Neural cell (in vitro differentiated cells): ENCODE measurements at regions not wholly inside any gene's neighbourhood (a gene's known extent, or its start where the extent isn't known, plus 50 kb on each side); places are given as distances from the start of the nearest gene placed in this dataset.

ENCODE experiments used
- H2AFZ ChIP-seq: fragments of 200-600, 300-800 bp; sonication (generic), shearing (Covaris generic); 2 replicates; pipeline ENCODE4 v1.6.0; 2014; ENCODE audit warnings: low read depth, mild to moderate bottlenecking, antibody characterized with exemption, low read length, moderate library complexity
- H3F3A ChIP-seq: fragments of 200-600 bp; shearing (Covaris generic); 2 replicates; pipeline ENCODE4 v1.6.1; 2016; ENCODE audit warnings: mild to moderate bottlenecking, moderate library complexity, mixed read lengths, antibody characterized with exemption, low read length; ENCODE audit not compliant: insufficient read depth, poor library complexity, severe bottlenecking
- H3K27ac ChIP-seq: fragments of 200-600, 300-800 bp; sonication (generic), shearing (Covaris generic); 2 replicates; pipeline ENCODE4 v1.5.1; 2014; ENCODE audit warnings: mild to moderate bottlenecking, low read length, moderate library complexity
- H3K27me3 ChIP-seq: fragments of 300-800, 200-600 bp; sonication (generic), shearing (Covaris generic); 2 replicates; pipeline ENCODE4 v1.6.0; 2014; ENCODE audit warnings: mild to moderate bottlenecking, low read depth, low read length, moderate library complexity; ENCODE audit not compliant: insufficient read depth
- H3K36me3 ChIP-seq: fragments of 300-800, 200-600 bp; sonication (generic), shearing (Covaris generic); 2 replicates; pipeline ENCODE4 v1.5.1; 2014; ENCODE audit warnings: mild to moderate bottlenecking, antibody characterized with exemption, low read length, moderate library complexity; ENCODE audit not compliant: insufficient read depth
- H3K4me2 ChIP-seq: fragments of 300-800, 200-600 bp; sonication (generic), shearing (Covaris generic); 2 replicates; pipeline ENCODE4 v1.6.0; 2014; ENCODE audit warnings: mild to moderate bottlenecking, low read length
- H3K4me3 ChIP-seq: fragments of 300-800, 200-600 bp; sonication (generic), shearing (Covaris generic); 2 replicates; pipeline ENCODE4 v1.5.1; 2014; ENCODE audit warnings: mild to moderate bottlenecking, low read length, moderate library complexity
- H3K79me2 ChIP-seq: fragments of 200-600 bp; shearing (Covaris generic); replicated peaks from 2 replicates; pipeline ENCODE4 v1.6.0; 2014; ENCODE audit warnings: mild to moderate bottlenecking, low read length, moderate library complexity; ENCODE audit not compliant: insufficient read depth
- H3K9ac ChIP-seq: fragments of 300-800, 200-600 bp; sonication (generic), shearing (Covaris generic); 2 replicates; pipeline ENCODE4 v1.6.1; 2016; ENCODE audit warnings: mild to moderate bottlenecking, low read length, mixed read lengths
- H3K9me2 ChIP-seq: fragments of 200-600 bp; shearing (Covaris generic); 2 replicates; pipeline ENCODE4 v1.6.1; 2016; ENCODE audit warnings: mild to moderate bottlenecking, low read length, mixed read lengths; ENCODE audit not compliant: insufficient read depth
- H3K9me3 ChIP-seq: fragments of 200-600, 300-800 bp; sonication (generic), shearing (Covaris generic); 2 replicates; pipeline ENCODE4 v1.6.1; 2016; ENCODE audit warnings: mild to moderate bottlenecking, mixed run types, low read length, moderate library complexity, mixed read lengths
- H4K20me1 ChIP-seq: fragments of 200-600 bp; shearing (Covaris generic); 2 replicates; pipeline ENCODE4 v1.6.1; 2016; ENCODE audit warnings: mild to moderate bottlenecking, mixed run types; ENCODE audit not compliant: insufficient read depth
- EP300 ChIP-seq: fragments of 450-650 bp; conservative IDR thresholded peaks from 2 replicates; pipeline ENCODE4 v1.6.1; 2014; ENCODE audit warnings: antibody characterized with exemption, mild to moderate bottlenecking, moderate library complexity; ENCODE audit not compliant: poor library complexity, severe bottlenecking
- EZH2 ChIP-seq: fragments of 200-600, 300-800 bp; shearing (Covaris generic), sonication (generic); IDR thresholded peaks from 2 replicates; pipeline ENCODE4 v1.6.1; 2014; ENCODE audit warnings: antibody characterized with exemption, low read length, borderline replicate concordance, mild to moderate bottlenecking; ENCODE audit not compliant: insufficient read depth, poor library complexity, severe bottlenecking
- MXI1 ChIP-seq: fragments of 450-650 bp; conservative IDR thresholded peaks from 2 replicates; pipeline ENCODE4 v1.6.1; 2014; ENCODE audit warnings: antibody characterized with exemption, mild to moderate bottlenecking; ENCODE audit not compliant: poor library complexity, severe bottlenecking
- POLR2AphosphoS5 ChIP-seq: IDR thresholded peaks from 2 replicates; pipeline ENCODE4 v1.6.1; 2012
- RAD21 ChIP-seq: fragments of 450-650 bp; conservative IDR thresholded peaks from 2 replicates; pipeline ENCODE4 v1.6.1; 2014; ENCODE audit warnings: antibody characterized with exemption, mild to moderate bottlenecking, moderate library complexity
- REST ChIP-seq: IDR thresholded peaks from 2 replicates; pipeline ENCODE4 v1.6.1; 2012; ENCODE audit warnings: borderline replicate concordance
- SMC3 ChIP-seq: fragments of 450-650 bp; conservative IDR thresholded peaks from 2 replicates; pipeline ENCODE4 v1.6.1; 2014; ENCODE audit warnings: antibody characterized with exemption, mild to moderate bottlenecking, moderate library complexity; ENCODE audit not compliant: poor library complexity
- TAF1 ChIP-seq: IDR thresholded peaks from 2 replicates; pipeline ENCODE4 v1.6.1; 2012; ENCODE audit warnings: low read depth
- TF ChIP-seq, protein P1 (sequence below): fragments of 450-650 bp; IDR thresholded peaks from 2 replicates; pipeline ENCODE4 v1.5.1; 2014; ENCODE audit warnings: antibody characterized with exemption, mild to moderate bottlenecking, moderate library complexity; ENCODE audit not compliant: poor library complexity, severe bottlenecking

DNA sequence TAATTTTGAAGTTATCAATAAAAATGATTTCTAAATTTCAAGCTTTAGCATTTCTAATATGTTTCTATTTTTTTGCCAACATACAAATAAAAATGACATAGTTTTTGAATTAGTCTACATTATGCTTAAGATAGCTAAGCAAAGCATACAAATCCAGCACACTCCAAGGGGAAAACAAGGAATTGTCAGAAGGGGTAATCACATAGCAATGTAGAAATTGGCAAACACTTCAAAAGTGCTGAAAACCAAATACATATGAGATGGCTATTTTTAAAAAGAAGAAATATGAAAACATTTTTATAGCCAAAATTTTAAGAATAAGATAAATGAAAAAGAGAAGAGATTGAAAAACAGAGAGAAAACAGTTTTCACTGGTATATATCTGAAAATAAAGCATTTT is 308.0 kb downstream of the SLC6A15 start:
- H3K4me2 ChIP-seq, result no peak overlapping the region
- H3K27me3 ChIP-seq, result no peaks in the 10 kb centered on the region
- TF ChIP-seq POLR2AphosphoS5, result no peak
- no peak for TF ChIP-seq REST
- TF ChIP-seq, protein P1, sequence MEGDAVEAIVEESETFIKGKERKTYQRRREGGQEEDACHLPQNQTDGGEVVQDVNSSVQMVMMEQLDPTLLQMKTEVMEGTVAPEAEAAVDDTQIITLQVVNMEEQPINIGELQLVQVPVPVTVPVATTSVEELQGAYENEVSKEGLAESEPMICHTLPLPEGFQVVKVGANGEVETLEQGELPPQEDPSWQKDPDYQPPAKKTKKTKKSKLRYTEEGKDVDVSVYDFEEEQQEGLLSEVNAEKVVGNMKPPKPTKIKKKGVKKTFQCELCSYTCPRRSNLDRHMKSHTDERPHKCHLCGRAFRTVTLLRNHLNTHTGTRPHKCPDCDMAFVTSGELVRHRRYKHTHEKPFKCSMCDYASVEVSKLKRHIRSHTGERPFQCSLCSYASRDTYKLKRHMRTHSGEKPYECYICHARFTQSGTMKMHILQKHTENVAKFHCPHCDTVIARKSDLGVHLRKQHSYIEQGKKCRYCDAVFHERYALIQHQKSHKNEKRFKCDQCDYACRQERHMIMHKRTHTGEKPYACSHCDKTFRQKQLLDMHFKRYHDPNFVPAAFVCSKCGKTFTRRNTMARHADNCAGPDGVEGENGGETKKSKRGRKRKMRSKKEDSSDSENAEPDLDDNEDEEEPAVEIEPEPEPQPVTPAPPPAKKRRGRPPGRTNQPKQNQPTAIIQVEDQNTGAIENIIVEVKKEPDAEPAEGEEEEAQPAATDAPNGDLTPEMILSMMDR, result no peak
- no peak overlapping the region for H3K4me3 ChIP-seq
- H3K36me3 ChIP-seq, result no peaks in the 10 kb centered on the region
- H3K27ac ChIP-seq, result no peak overlapping the region
- no peak overlapping the region for H2AFZ ChIP-seq
- H4K20me1 ChIP-seq, result no peaks in the 10 kb centered on the region
- no peak overlapping the region for H3K9ac ChIP-seq
- H3K9me3 ChIP-seq, result no peaks in the 10 kb centered on the region
- no peaks in the 10 kb centered on the region for H3K9me2 ChIP-seq
- no peaks in the 10 kb centered on the region for H3F3A ChIP-seq
- H3K79me2 ChIP-seq, result no peaks in the 10 kb centered on the region

GRCh38 chr12:84603484-84604248 is 308.9 kb downstream of the SLC6A15 start:
- Histone ChIP-seq H3K36me3 (no peaks in the 10 kb centered on the region), H3K9me2 (no peaks in the 10 kb centered on the region), H3F3A (no peaks in the 10 kb centered on the region), H3K9me3 (no peaks in the 10 kb centered on the region), H3K27ac (no peak overlapping the region), H3K79me2 (no peaks in the 10 kb centered on the region), H3K9ac (no peak overlapping the region), H3K4me3 (no peak overlapping the region), H4K20me1 (no peaks in the 10 kb centered on the region), H3K4me2 (no peak overlapping the region), H3K27me3 (no peaks in the 10 kb centered on the region), H2AFZ (no peak overlapping the region)
- TF ChIP-seq SMC3 (no peak), RAD21 (no peak), EZH2 (no peak), REST (no peak), EP300 (no peak), MXI1 (no peak), POLR2AphosphoS5 (no peak), TAF1 (no peak)
- TF ChIP-seq, protein P1, result no peak
